ENCODE measurements at regions not wholly inside any gene's neighbourhood (a gene's known extent, or its start where the extent isn't known, plus 50 kb on each side); places are given as distances from the start of the nearest gene placed in this dataset.

- Histone ChIP-seq H3K27me3 (ENCODE audit: insufficient read depth, low read length) (no peaks in the 10 kb centered on the region), H3K4me2 (ENCODE audit: low read length) (no peak overlapping the region), H3K9ac (ENCODE audit: low read length) (no peak overlapping the region), H3K4me3 (replicated peaks in 1 of 2; ENCODE audit: low read depth in 1 of 2, low read length in 2 of 2) (no peak overlapping the region), H3K4me1 (ENCODE audit: control insufficient read depth in 1 of 2, insufficient read depth in 2 of 2, low read length in 2 of 2) (no peaks in the 10 kb centered on the region), H3K9me2 (ENCODE audit: insufficient read depth) (no peaks in the 10 kb centered on the region), H3K36me3 (ENCODE audit: control insufficient read depth in 1 of 2, insufficient read depth in 2 of 2, low read length in 2 of 2) (no peaks in the 10 kb centered on the region), H3K27ac (ENCODE audit: low read depth, low read length) (no peak overlapping the region), H3K9me3 (ENCODE audit: control insufficient read depth in 1 of 2, insufficient read depth in 1 of 2, low read depth in 1 of 2, low read length in 2 of 2) (no peaks in the 10 kb centered on the region), H3K79me2 (ENCODE audit: insufficient read depth, low read length) (no peaks in the 10 kb centered on the region), H2AFZ (ENCODE audit: low read depth, low read length, poor library complexity, severe bottlenecking) (no peak overlapping the region), H4K20me1 (ENCODE audit: insufficient read depth) (no peaks in the 10 kb centered on the region)
- BruUV-seq (replicated peaks), result no TSS peak
- intact Hi-C loops (cut with micrococcal nuclease), result no loop called here
- no peak for DNase-seq (ENCODE audit: low read depth, low spot score)
- CTCF ChIA-PET, result no interaction called here
- POLR2A ChIA-PET, result no interaction called here
- no peak for ATAC-seq
- TF ChIP-seq MAX (IDR thresholded peaks at IDR 0.05) (no peak), YY1 (IDR thresholded peaks at IDR 0.05; ENCODE audit: extremely low read depth, insufficient replicate concordance, low read depth, low read length) (no peak), ATF3 (IDR thresholded peaks at IDR 0.05) (no peak), TCF7L2 (IDR thresholded peaks at IDR 0.05; ENCODE audit: borderline replicate concordance, extremely low read depth, insufficient read depth, insufficient read length) (no peak), SRF (IDR thresholded peaks at IDR 0.05; ENCODE audit: low read depth) (no peak), EGR1 (IDR thresholded peaks at IDR 0.05; ENCODE audit: low read depth) (no peak), POLR2AphosphoS5 (IDR thresholded peaks at IDR 0.05; ENCODE audit: low read depth, low read length) (no peak), JUND (IDR thresholded peaks at IDR 0.05) (no peak), ELF1 (IDR thresholded peaks at IDR 0.05; ENCODE audit: borderline replicate concordance, low read depth) (no peak), REST (IDR thresholded peaks at IDR 0.05; ENCODE audit: low read depth) (no peak), ZBTB33 (IDR thresholded peaks at IDR 0.05; ENCODE audit: extremely low read depth, insufficient replicate concordance, low read length) (no peak), RAD21 (IDR thresholded peaks at IDR 0.05; ENCODE audit: low read depth) (no peak), EZH2 (IDR thresholded peaks at IDR 0.05) (no peak), POLR2A (IDR thresholded peaks at IDR 0.05; ENCODE audit: borderline replicate concordance, extremely low read depth, insufficient read depth, insufficient read length) (no peak), ZFX (IDR thresholded peaks at IDR 0.05) (no peak), CEBPB (IDR thresholded peaks at IDR 0.05; ENCODE audit: low read depth) (no peak), EZH2phosphoT487 (IDR thresholded peaks at IDR 0.05; ENCODE audit: borderline replicate concordance) (no peak)
- RAD21 ChIA-PET (ENCODE audit: low non-redundant PET in 1 of 2, low total read pairs in 2 of 2, uncharacterized antibody in 2 of 2, unreplicated experiment in 2 of 2), result no interaction called here
Measured at GRCh38 chrX:13266641-13267345, 53.1 kb downstream of the ATXN3L start.

Data from HCT116 (cell line).